ENCODE measurements at regions not wholly inside any gene's neighbourhood (a gene's known extent, or its start where the extent isn't known, plus 50 kb on each side); places are given as distances from the start of the nearest gene placed in this dataset.

- H3K79me1 ChIP-seq (ENCODE audit: low read depth in 1 of 2, low read length in 2 of 2) = no peaks in the 10 kb centered on the region
- H3K9me1 ChIP-seq (ENCODE audit: insufficient read depth, low read length) = no peaks in the 10 kb centered on the region
- no peaks in the 10 kb centered on the region for H3K4me1 ChIP-seq (ENCODE audit: control insufficient read depth, insufficient read depth, low read length)
- H3K9me3 ChIP-seq (ENCODE audit: control insufficient read depth, insufficient read depth, low read length) = peaks cover 3% of the 10 kb centered on the region; the same call in 1 of the 2 replicates
- H3K9ac ChIP-seq (ENCODE audit: low read depth, low read length) = no peak overlapping the region
- no peaks in the 10 kb centered on the region for H4K20me1 ChIP-seq (ENCODE audit: insufficient read depth, low read length)
- intact Hi-C loops (cut with micrococcal nuclease) (no loop called here), in situ Hi-C loops (cut with MboI; ENCODE audit: low sequenced_read_pairs) (no loop called here), dilution Hi-C loops (cut with HindIII; ENCODE audit: low sequenced_read_pairs, unreplicated experiment) (no loop called here)
- no peak overlapping the region for H3K56ac ChIP-seq (ENCODE audit: extremely low read depth, insufficient read depth, low read length)
- no CpG with 5 or more reads among the region's 2 CpGs for WGBS, 2 experiments (ENCODE audit: extremely low coverage in 2 of 2, insufficient read length in 1 of 2)
- no peak overlapping the region for H3K18ac ChIP-seq (ENCODE audit: low read depth, low read length)
- H2BK120ac ChIP-seq (ENCODE audit: low read depth, low read length) = no peak overlapping the region
- POLR2A ChIA-PET (ENCODE audit: unreplicated experiment) = no interaction called here
- no peak overlapping the region for H2BK5ac ChIP-seq (ENCODE audit: low read depth, low read length, poor library complexity, severe bottlenecking)
- no peak overlapping the region for H3K27ac ChIP-seq (ENCODE audit: insufficient read depth, low read length)
- CTCF ChIA-PET = no interaction called here
- H3K4me3 ChIP-seq (ENCODE audit: insufficient read depth, low read depth, low read length) = no peak overlapping the region
- no peak overlapping the region for H3K23ac ChIP-seq (ENCODE audit: low read depth, low read length)
- H4K5ac ChIP-seq (ENCODE audit: low read depth, low read length) = no peak overlapping the region
- no peak overlapping the region for H2AFZ ChIP-seq (replicated peaks; ENCODE audit: low read length, poor library complexity)
- no peaks in the 10 kb centered on the region for H3K27me3 ChIP-seq (ENCODE audit: control insufficient read depth, insufficient read depth, low read length)
- ATAC-seq (ENCODE audit: low read depth) (no peak), DNase-seq (no peak)
- H2BK15ac ChIP-seq (ENCODE audit: low read depth, low read length) = no peak overlapping the region
- H2AK5ac ChIP-seq (ENCODE audit: low read depth, low read length) = no peak overlapping the region
- no peak for TF ChIP-seq SMC3 (IDR thresholded peaks at IDR 0.05; ENCODE audit: low read depth, low read length)
- no peak for TF ChIP-seq MXI1 (IDR thresholded peaks at IDR 0.05; ENCODE audit: borderline replicate concordance, low read depth, low read length)
- TF ChIP-seq RAD21 (IDR thresholded peaks at IDR 0.05; ENCODE audit: low read length) = no peak
- TF ChIP-seq BHLHE40 (IDR thresholded peaks at IDR 0.05; ENCODE audit: low read depth, low read length) = no peak
- TF ChIP-seq RCOR1 (IDR thresholded peaks at IDR 0.05; ENCODE audit: insufficient replicate concordance, low read length) = no peak
- no peak for TF ChIP-seq NFE2L2 (IDR thresholded peaks at IDR 0.05; ENCODE audit: low read depth, low read length)
- no peak for TF ChIP-seq RFX5 (IDR thresholded peaks at IDR 0.05; ENCODE audit: low read depth, low read length)
- no peak overlapping the region for H2BK20ac ChIP-seq (ENCODE audit: low read depth, low read length)
- H3K36me3 ChIP-seq (ENCODE audit: control insufficient read depth, insufficient read depth, low read length) = no peaks in the 10 kb centered on the region
- H3K4ac ChIP-seq (ENCODE audit: low read depth, low read length) = no peak overlapping the region
- H3K14ac ChIP-seq (replicated peaks; ENCODE audit: low read depth, low read length) = no peak overlapping the region
- no TSS peak for BruUV-seq (replicated peaks)
- H3K4me2 ChIP-seq (ENCODE audit: low read depth, low read length) = no peak overlapping the region
- H4K91ac ChIP-seq (ENCODE audit: insufficient read depth, low read depth, low read length) = no peak overlapping the region
- H2AK9ac ChIP-seq (replicated peaks; ENCODE audit: low read depth, low read length, poor library complexity) = no peak overlapping the region
- H4K8ac ChIP-seq (ENCODE audit: low read depth in 2 of 2, low read length in 2 of 2) = no peak overlapping the region
Observed at GRCh38 chr9:27787891-27788290, 214.6 kb upstream of the C9orf72 start.
